SU-DHL-6 (cell line): ENCODE measurements at regions not wholly inside any gene's neighbourhood (a gene's known extent, or its start where the extent isn't known, plus 50 kb on each side); places are given as distances from the start of the nearest gene placed in this dataset.

ENCODE experiments used
- CTCF ChIP-seq: fragments of 200-600 bp; sonication (generic); IDR thresholded peaks from one replicate; pipeline ENCODE4 v1.5.1; 2017; ENCODE audit warnings: antibody characterized with exemption, mild to moderate bottlenecking, low read length, moderate library complexity; ENCODE audit not compliant: insufficient read depth, poor library complexity, severe bottlenecking
- EZH2phosphoT487 ChIP-seq: fragments of 200-600 bp; sonication (generic), shearing (Covaris generic); conservative IDR thresholded peaks from 2 replicates; pipeline ENCODE4 v1.6.1; 2018; ENCODE audit warnings: mild to moderate bottlenecking, antibody characterized with exemption, low read length, moderate library complexity, mixed read lengths

DNA sequence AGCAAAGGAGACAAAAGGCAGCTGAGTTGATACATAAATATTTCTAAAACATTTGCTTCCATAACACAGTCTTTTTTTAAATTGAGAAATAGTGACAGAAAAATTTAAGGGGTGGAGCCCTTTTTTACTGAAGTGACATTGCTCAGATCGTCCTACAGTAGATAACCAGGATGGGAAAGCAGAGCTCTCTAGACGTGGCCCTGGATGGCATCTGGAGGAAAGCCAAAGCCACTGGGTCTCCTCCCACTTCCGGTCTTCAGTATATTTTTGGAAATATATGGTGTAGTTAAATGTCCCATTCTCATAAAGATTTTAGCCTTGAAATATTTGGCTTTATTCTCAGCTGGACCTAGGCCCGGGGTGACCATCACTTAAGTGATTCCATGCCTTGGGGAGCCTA lies 326.1 kb downstream of the ZNF621 start:
- TF ChIP-seq CTCF, result no peak
- TF ChIP-seq EZH2phosphoT487, result no peak
